Trophoblast cell (in vitro differentiated cells and primary cell): ENCODE measurements at regions not wholly inside any gene's neighbourhood (a gene's known extent, or its start where the extent isn't known, plus 50 kb on each side); places are given as distances from the start of the nearest gene placed in this dataset.

Experiments used
- DNase-seq, 2 donors: peaks; one replicate each; pipeline ENCODE4 v3.0.0-alpha.2; 2016
- H2AFZ ChIP-seq: 2 replicates; pipeline ENCODE4 v1.6.1; 2013; ENCODE audit warnings: low read length, moderate library complexity, mild to moderate bottlenecking; ENCODE audit not compliant: insufficient read depth, poor library complexity
- H2AK5ac ChIP-seq: 2 replicates; pipeline ENCODE4 v1.6.1; 2013; ENCODE audit warnings: mild to moderate bottlenecking, low read length
- H2BK120ac ChIP-seq: 2 replicates; pipeline ENCODE4 v1.6.1; 2013; ENCODE audit warnings: low read length, mild to moderate bottlenecking, moderate library complexity; ENCODE audit not compliant: insufficient read depth, poor library complexity
- H2BK12ac ChIP-seq: 2 replicates; pipeline ENCODE4 v1.6.1; 2013; ENCODE audit warnings: mild to moderate bottlenecking, low read length, moderate library complexity
- H2BK5ac ChIP-seq: 2 replicates; pipeline ENCODE4 v1.6.1; 2013; ENCODE audit warnings: low read length, low read depth, moderate library complexity, mild to moderate bottlenecking; ENCODE audit not compliant: poor library complexity
- H3K14ac ChIP-seq: 2 replicates; pipeline ENCODE4 v1.6.1; 2013; ENCODE audit warnings: mild to moderate bottlenecking, low read length
- H3K18ac ChIP-seq: 2 replicates; pipeline ENCODE4 v1.6.1; 2013; ENCODE audit warnings: mild to moderate bottlenecking, low read length
- H3K23ac ChIP-seq: 2 replicates; pipeline ENCODE4 v1.6.1; 2013; ENCODE audit warnings: low read length
- H3K27ac ChIP-seq: 2 replicates; pipeline ENCODE4 v1.5.1; 2013; ENCODE audit warnings: low read depth, mild to moderate bottlenecking, inconsistent platforms, low read length, moderate library complexity
- H3K27me3 ChIP-seq: 2 replicates; pipeline ENCODE4 v1.6.1; 2013; ENCODE audit warnings: inconsistent platforms, mild to moderate bottlenecking, low read length, moderate library complexity; ENCODE audit not compliant: insufficient read depth
- H3K36me3 ChIP-seq, 2 experiments: 1 replicate in 1 of 2; 2 replicates in 1 of 2; pipeline ENCODE4 v1.6.1; 2013; ENCODE audit warnings: low read length in 2 of 2, mild to moderate bottlenecking in 2 of 2, moderate library complexity in 1 of 2; ENCODE audit not compliant: insufficient read depth in 2 of 2, control insufficient read depth in 1 of 2
- H3K4ac ChIP-seq: 2 replicates; pipeline ENCODE4 v1.6.1; 2013; ENCODE audit warnings: low read depth, mild to moderate bottlenecking, low read length, moderate library complexity
- H3K4me1 ChIP-seq, 2 experiments: 1 replicate in 1 of 2; 2 replicates in 1 of 2; pipeline ENCODE4 v1.6.1; 2013; ENCODE audit warnings: low read length in 2 of 2, mild to moderate bottlenecking in 2 of 2, moderate library complexity in 1 of 2; ENCODE audit not compliant: insufficient read depth in 2 of 2, control insufficient read depth in 1 of 2
- H3K4me2 ChIP-seq: 2 replicates; pipeline ENCODE4 v1.6.1; 2013; ENCODE audit warnings: inconsistent platforms, mild to moderate bottlenecking, low read length, moderate library complexity
- H3K4me3 ChIP-seq: 2 replicates; pipeline ENCODE4 v1.5.1; 2013; ENCODE audit warnings: mild to moderate bottlenecking, low read depth, low read length, inconsistent platforms
- H3K79me1 ChIP-seq: one replicate; pipeline ENCODE4 v1.6.1; 2013; ENCODE audit warnings: low read length
- H3K79me2 ChIP-seq: 2 replicates; pipeline ENCODE4 v1.6.1; 2013; ENCODE audit warnings: low read length, mild to moderate bottlenecking; ENCODE audit not compliant: control insufficient read depth, insufficient read depth, poor library complexity
- H3K9ac ChIP-seq: 2 replicates; pipeline ENCODE4 v1.6.1; 2013; ENCODE audit warnings: mild to moderate bottlenecking, low read length
- H3K9me3 ChIP-seq: 2 replicates; pipeline ENCODE4 v1.6.1; 2013; ENCODE audit warnings: low read depth, mild to moderate bottlenecking, control low read depth, inconsistent platforms, low read length; ENCODE audit not compliant: insufficient read depth
- H4K12ac ChIP-seq: 2 replicates; pipeline ENCODE4 v1.6.1; 2013; ENCODE audit warnings: low read depth, mild to moderate bottlenecking, low read length, moderate library complexity
- H4K8ac ChIP-seq: 2 replicates; pipeline ENCODE4 v1.6.1; 2013; ENCODE audit warnings: low read depth, mild to moderate bottlenecking, low read length, moderate library complexity
- H4K91ac ChIP-seq: one replicate; pipeline ENCODE4 v1.6.1; 2013; ENCODE audit warnings: low read depth, mild to moderate bottlenecking, low read length, moderate library complexity
- WGBS: extraction: QIAGEN DNeasy Blood & Tissue Kit; methylation state at CpG from one replicate; pipeline ENCODE4 v1.1.7; 2013; ENCODE audit warnings: missing lambda C conversion rate; ENCODE audit not compliant: insufficient read length, insufficient coverage; ENCODE audit errors: extremely low coverage; 5-methylcytosine and 5-hydroxymethylcytosine counted together

DNA sequence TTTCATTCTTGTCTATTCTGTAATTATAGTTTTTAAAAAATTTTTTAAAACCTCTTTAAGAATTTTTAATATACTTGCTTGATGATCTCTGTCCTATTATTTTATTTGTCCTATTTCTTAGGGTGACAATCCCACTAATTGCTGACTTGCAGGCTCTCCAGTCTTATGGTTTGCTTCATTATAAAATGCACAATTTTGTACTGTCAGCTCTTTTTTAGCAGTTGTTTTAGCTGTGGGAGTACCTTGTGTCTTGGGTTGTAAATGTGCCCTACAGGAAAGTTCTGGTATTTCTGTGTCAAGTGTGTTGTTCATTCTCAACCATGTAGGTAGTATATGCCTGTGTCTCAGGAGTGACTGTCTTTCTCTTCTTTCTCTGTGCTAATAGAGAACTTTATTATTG lies 118.2 kb upstream of the IL15 start:
- H3K4me3 ChIP-seq: no peak overlapping the region
- H4K8ac ChIP-seq: no peak overlapping the region
- no peak overlapping the region for H4K12ac ChIP-seq
- H3K4ac ChIP-seq: no peak overlapping the region
- no peak overlapping the region for H3K27ac ChIP-seq
- no peak overlapping the region for H2BK5ac ChIP-seq
- no peak overlapping the region for H3K9ac ChIP-seq
- no peak overlapping the region for H2BK120ac ChIP-seq
- no peak overlapping the region for H3K23ac ChIP-seq
- H2BK12ac ChIP-seq: no peak overlapping the region
- H3K18ac ChIP-seq: no peak overlapping the region
- H3K79me1 ChIP-seq: no peaks in the 10 kb centered on the region
- no peaks in the 10 kb centered on the region for H3K36me3 ChIP-seq
- H3K27me3 ChIP-seq: no peaks in the 10 kb centered on the region
- no peaks in the 10 kb centered on the region for H3K9me3 ChIP-seq
- no peak overlapping the region for H2AFZ ChIP-seq
- no peak overlapping the region for H2AK5ac ChIP-seq
- no peak overlapping the region for H3K14ac ChIP-seq
- no peaks in the 10 kb centered on the region for H3K4me1 ChIP-seq
- no peak for DNase-seq
- no peak overlapping the region for H3K4me2 ChIP-seq
- no peak overlapping the region for H4K91ac ChIP-seq
- no peaks in the 10 kb centered on the region for H3K79me2 ChIP-seq

DNA sequence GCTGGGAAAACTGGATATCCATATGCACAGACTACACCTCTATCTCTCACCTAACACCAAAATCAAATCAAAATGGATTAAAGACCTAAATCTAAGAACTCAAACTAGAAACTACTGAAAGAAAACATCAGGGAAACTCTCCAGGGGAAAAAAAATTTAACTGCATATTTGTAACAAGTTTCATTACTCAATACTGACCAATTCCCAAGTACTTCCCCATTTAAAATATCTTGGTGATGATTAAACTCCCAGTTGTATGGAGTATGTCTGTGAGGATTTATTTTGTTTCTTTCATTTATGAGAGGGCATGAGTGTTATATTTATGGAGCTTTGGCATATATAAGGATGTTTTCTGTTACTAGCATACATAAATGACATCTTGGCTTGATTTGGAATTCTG lies 112.3 kb upstream of the IL15 start:
- H3K4me3 ChIP-seq: no peak overlapping the region
- H4K8ac ChIP-seq: no peak overlapping the region
- no peak overlapping the region for H3K14ac ChIP-seq
- no peak overlapping the region for H3K9ac ChIP-seq
- no peak overlapping the region for H3K4ac ChIP-seq
- H2AK5ac ChIP-seq: no peak overlapping the region
- H3K4me2 ChIP-seq: no peak overlapping the region
- no peak overlapping the region for H4K91ac ChIP-seq
- no peaks in the 10 kb centered on the region for H3K36me3 ChIP-seq
- H3K23ac ChIP-seq: no peak overlapping the region
- H2AFZ ChIP-seq: no peak overlapping the region
- H3K79me1 ChIP-seq: no peaks in the 10 kb centered on the region
- no peaks in the 10 kb centered on the region for H3K27me3 ChIP-seq
- no peak overlapping the region for H4K12ac ChIP-seq
- no peak overlapping the region for H3K27ac ChIP-seq
- no peak for DNase-seq
- no peak overlapping the region for H2BK12ac ChIP-seq
- H3K79me2 ChIP-seq: no peaks in the 10 kb centered on the region
- no peaks in the 10 kb centered on the region for H3K9me3 ChIP-seq
- H3K18ac ChIP-seq: no peak overlapping the region
- no peak overlapping the region for H2BK120ac ChIP-seq
- no peaks in the 10 kb centered on the region for H3K4me1 ChIP-seq
- no peak overlapping the region for H2BK5ac ChIP-seq

- Histone ChIP-seq H3K14ac (no peak overlapping the region), H4K12ac (no peak overlapping the region), H3K36me3 (no peaks in the 10 kb centered on the region), H2BK120ac (no peak overlapping the region), H2AFZ (no peak overlapping the region), H3K23ac (no peak overlapping the region), H4K91ac (no peak overlapping the region), H3K4me1 (no peaks in the 10 kb centered on the region), H3K4me3 (no peak overlapping the region), H3K18ac (no peak overlapping the region), H3K79me1 (no peaks in the 10 kb centered on the region), H2BK12ac (no peak overlapping the region), H2BK5ac (no peak overlapping the region), H3K27ac (no peak overlapping the region), H2AK5ac (no peak overlapping the region), H3K27me3 (no peaks in the 10 kb centered on the region), H3K79me2 (no peaks in the 10 kb centered on the region), H3K9me3 (no peaks in the 10 kb centered on the region), H3K4me2 (no peak overlapping the region), H3K9ac (no peak overlapping the region), H3K4ac (no peak overlapping the region), H4K8ac (no peak overlapping the region)
- no peak for DNase-seq
- no CpG with 5 or more reads among the region's 2 CpGs for WGBS
Observed at GRCh38 chr4:141524841-141525240, 111.5 kb upstream of the IL15 start.

GRCh38 chr4:141530627-141531026 lies 105.8 kb upstream of the IL15 start:
- no peaks in the 10 kb centered on the region for H3K27me3 ChIP-seq
- H2AFZ ChIP-seq: no peak overlapping the region
- no peak overlapping the region for H4K8ac ChIP-seq
- no peaks in the 10 kb centered on the region for H3K4me1 ChIP-seq
- no peak for DNase-seq
- no peak overlapping the region for H3K4me2 ChIP-seq
- H3K79me1 ChIP-seq: no peaks in the 10 kb centered on the region
- no peak overlapping the region for H3K18ac ChIP-seq
- WGBS: no CpG with 5 or more reads among the region's 4 CpGs
- no peaks in the 10 kb centered on the region for H3K9me3 ChIP-seq
- no peak overlapping the region for H4K91ac ChIP-seq
- H3K14ac ChIP-seq: no peak overlapping the region
- no peak overlapping the region for H3K4ac ChIP-seq
- H3K4me3 ChIP-seq: no peak overlapping the region
- no peak overlapping the region for H2BK5ac ChIP-seq
- no peak overlapping the region for H2BK12ac ChIP-seq
- no peak overlapping the region for H2AK5ac ChIP-seq
- H4K12ac ChIP-seq: no peak overlapping the region
- H3K79me2 ChIP-seq: no peaks in the 10 kb centered on the region
- no peak overlapping the region for H2BK120ac ChIP-seq
- no peak overlapping the region for H3K27ac ChIP-seq
- H3K23ac ChIP-seq: no peak overlapping the region
- H3K36me3 ChIP-seq: no peaks in the 10 kb centered on the region
- H3K9ac ChIP-seq: no peak overlapping the region

- Histone ChIP-seq H3K79me1 (no peaks in the 10 kb centered on the region), H3K79me2 (no peaks in the 10 kb centered on the region), H3K9ac (no peak overlapping the region), H3K4me1 (no peaks in the 10 kb centered on the region), H2AK5ac (no peak overlapping the region), H2BK5ac (no peak overlapping the region), H4K8ac (no peak overlapping the region), H4K91ac (no peak overlapping the region), H2AFZ (no peak overlapping the region), H3K4ac (no peak overlapping the region), H2BK12ac (no peak overlapping the region), H4K12ac (no peak overlapping the region), H3K4me2 (no peak overlapping the region), H3K27me3 (no peaks in the 10 kb centered on the region), H3K27ac (no peak overlapping the region), H3K36me3 (no peaks in the 10 kb centered on the region), H3K4me3 (no peak overlapping the region), H3K23ac (no peak overlapping the region), H2BK120ac (no peak overlapping the region), H3K14ac (no peak overlapping the region), H3K9me3 (no peaks in the 10 kb centered on the region), H3K18ac (no peak overlapping the region)
- no CpG with 5 or more reads among the region's 2 CpGs for WGBS
- DNase-seq: no peak
Observed at GRCh38 chr4:141534985-141535384, 101.4 kb upstream of the IL15 start.
